GM18519 (cell line): ENCODE measurements at regions not wholly inside any gene's neighbourhood (a gene's known extent, or its start where the extent isn't known, plus 50 kb on each side); places are given as distances from the start of the nearest gene placed in this dataset.

Experiments
- ATAC-seq: cut with Tn5 transposase; IDR thresholded peaks from one replicate; pipeline ENCODE4 v1.9.1; 2021; ENCODE audit warnings: mild to moderate bottlenecking, moderate library complexity; ENCODE audit not compliant: unreplicated experiment, low FRiP score

DNA sequence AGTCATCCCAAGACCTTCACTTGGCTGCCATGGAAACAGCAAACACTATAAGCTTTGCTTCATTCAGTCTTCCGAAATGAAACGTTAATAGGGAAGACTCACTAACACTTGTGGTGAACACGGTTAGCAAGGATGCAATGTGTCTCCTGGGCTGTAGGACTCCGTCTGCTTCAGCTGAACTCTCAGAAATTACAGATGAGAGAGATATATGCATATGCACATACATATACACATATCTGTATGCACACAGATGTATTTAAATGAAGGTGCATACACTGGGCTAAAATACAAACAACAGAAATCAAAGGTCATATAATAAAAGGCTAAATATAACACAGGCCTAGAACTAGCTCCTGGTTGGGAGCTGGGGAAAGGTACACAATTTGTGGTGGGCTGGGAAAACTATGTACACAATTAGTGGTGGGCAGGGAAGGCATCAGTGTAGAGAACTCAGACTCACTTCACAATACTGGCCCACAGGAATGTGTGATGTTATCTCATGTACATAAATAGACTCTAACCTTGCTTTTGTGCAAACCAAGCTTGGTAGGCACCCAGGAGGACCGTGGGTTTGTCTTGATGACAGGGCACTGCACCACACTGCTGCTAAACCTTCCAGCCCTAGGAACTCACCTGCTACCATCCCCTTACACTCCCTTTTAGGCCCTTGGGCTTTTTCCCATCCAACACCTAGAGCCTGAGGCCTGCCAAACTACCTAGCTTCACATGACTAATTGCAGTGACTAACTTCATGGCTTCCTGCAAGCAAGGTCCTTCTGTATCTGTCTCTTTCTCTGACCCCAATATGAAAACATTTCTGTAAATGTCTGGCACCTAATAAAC is 873.1 kb downstream of the NSUN3 start:
- ATAC-seq: no peak

- ATAC-seq: no peak
Measured at GRCh38 chr3:94937980-94938379, 875.1 kb downstream of the NSUN3 start.

- ATAC-seq: no peak
Measured at GRCh38 chr3:94946683-94947082, 883.8 kb downstream of the NSUN3 start.

DNA sequence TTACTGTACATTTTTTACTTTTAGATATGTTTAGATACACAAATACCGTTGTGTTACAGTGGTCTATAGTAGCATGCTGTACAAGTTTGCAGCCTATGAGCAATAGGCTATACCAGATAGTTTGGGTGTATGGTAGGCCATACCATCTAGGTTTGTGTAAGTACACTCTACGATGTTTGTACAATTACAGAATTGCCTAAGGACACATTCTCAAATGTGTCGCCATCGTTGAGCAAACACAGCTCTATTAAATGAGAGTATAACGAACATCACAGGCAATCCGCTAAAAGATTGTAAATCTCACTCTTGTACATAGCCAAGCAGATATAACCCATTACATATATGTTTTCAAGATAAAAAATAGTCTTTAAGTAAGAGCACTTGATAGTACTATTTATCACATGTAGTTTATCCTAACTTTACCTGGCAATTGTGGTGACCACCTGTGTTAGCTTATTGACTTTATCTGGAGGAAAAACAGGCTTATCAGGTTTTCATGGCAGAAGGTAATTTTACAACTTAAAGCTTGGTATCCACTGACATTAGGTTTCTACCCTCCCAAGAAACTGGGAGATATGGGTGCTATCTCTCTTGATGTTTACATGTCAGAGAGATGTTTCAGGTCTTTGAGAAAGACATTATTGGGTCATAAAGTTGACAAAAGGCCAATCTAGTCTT is 898.7 kb downstream of the NSUN3 start:
- ATAC-seq: no peak

GRCh38 chr3:94965867-94966475 is 903.1 kb downstream of the NSUN3 start:
- no peak for ATAC-seq

DNA sequence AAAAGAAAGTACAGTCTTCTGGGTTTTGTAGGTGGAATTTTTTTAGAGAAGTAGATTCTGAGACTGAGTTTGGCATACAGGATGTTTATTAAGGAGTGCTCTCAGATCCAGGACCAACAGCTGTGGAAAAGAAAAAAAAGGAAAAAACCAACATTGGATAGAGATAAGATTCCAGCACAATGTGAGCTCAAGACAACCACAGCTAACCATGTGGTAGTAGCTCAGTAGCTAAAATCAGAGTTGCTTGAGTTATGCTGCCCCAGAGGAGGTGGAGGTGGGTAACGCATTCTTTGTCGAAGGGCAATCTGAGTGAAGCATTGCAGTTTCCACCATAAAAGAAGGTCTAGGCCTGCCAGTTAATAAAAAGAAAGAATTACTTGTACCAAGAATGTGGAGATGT is 904.3 kb downstream of the NSUN3 start:
- no peak for ATAC-seq

DNA sequence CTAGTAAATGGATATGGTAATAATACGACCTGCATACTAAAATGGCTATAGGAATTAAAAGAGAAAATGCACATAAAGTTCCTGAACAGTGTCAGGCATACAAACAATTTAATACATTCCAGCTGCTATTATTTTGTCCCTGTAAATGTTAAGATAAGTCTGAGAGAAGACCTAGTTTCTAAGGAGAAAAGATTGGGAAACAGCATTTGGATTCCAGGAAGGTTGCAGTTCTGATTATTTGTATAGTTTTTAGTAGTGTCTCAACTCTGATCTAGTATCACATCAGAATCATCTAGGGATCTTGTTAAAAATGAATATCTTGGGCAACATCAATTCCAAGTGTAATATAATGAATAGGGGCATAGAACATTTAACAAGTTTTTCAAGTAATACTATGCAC is 905.7 kb downstream of the NSUN3 start:
- no peak for ATAC-seq

- ATAC-seq: no peak
Measured at GRCh38 chr3:94972066-94972465, 909.2 kb downstream of the NSUN3 start.

DNA sequence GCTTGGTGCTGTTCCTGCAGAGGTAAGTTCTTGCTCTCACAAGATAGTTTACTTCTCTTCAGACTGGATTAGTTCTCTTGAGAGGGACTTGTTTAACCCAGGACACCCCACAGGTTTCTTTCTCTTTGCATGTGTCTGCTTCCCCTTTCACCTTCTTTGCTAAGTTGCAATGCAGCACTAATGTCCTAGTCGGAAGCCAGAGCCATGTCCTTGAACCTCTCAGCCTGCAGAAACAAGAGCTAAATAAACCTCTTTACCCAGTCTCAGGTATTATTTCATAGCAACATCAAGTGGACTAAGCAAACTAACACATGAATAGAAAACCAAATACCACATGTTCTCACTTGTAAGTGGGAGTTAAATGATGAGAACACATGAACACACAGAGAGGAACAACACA is 915.2 kb downstream of the NSUN3 start:
- no peak for ATAC-seq

GRCh38 chr3:94985778-94986177 is 922.9 kb downstream of the NSUN3 start:
- ATAC-seq: no peak

DNA sequence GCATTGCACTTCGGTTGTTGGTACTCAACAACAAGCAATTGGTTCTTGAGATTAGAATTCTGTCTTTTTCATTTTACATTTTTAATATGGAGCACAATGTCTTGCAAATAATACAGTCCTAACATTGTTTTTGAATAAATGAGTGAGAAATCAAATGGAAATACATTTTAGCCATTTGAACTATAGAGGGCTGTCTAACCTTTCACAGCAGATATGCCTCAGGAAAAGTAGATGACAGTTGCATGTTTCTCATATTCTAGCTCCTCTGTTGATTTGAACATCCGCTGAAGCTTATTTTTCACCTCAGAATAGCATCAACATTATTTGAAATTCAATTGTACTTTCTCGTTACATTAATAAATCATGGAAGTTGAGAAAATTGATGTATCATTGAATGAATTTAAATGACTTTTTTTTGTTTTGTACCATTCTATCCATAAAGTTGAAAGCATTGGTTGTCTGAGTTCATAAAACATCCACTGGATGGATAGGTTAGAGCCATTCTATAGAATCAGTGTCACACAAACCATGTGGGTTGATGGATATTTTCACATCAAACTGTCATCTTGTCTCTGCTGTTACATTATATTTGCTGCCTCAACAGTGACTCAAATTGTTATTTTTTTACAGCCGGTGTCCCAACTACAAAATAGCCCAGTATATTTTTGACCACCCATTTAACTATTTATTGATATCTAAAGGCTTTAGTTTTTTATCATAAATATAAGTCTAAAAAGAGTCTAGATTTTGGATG is 928.3 kb downstream of the NSUN3 start:
- no peak for ATAC-seq

GRCh38 chr3:94996743-94997142 is 933.9 kb downstream of the NSUN3 start:
- no peak for ATAC-seq

GRCh38 chr3:95002438-95003046 is 939.7 kb downstream of the NSUN3 start:
- ATAC-seq: no peak

DNA sequence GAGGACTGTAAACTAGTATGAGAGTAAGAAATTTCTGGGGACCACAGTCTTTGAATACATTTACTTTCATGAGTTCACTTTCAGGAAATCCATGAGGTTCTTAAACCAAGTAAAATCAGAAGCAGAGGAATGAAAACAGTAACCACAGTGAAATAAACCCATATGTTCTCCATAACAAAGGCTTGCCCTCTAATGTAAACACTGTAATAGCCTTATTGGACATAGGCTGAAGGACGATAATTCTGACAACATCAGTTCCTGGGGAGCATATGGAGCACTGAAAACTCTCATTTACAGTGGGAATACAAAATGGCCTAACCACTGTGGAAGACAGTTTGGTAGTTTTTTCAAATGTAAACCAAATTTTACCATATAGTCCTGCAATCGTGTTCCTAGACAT is 965.8 kb downstream of the NSUN3 start:
- ATAC-seq: no peak

DNA sequence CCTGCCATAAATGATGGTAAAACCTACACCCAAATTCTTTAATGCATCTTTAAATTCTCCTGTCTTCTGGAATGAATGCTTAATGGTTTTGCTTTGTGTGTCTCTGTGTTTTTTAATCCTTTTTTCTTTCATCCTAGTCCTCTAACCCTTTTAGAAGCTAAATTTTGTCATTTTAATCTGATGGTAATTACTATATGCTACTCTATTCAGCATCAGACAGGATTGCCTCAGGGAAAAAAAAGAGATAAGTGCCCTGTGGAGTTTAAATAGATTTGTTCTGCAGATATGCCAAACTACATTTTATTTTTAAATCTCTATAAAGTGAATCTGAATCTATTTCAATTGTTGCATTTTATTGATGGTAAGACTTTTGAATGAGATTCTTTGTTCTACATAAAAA is 966.8 kb downstream of the NSUN3 start:
- ATAC-seq: no peak

GRCh38 chr3:95036526-95037021 is 973.7 kb downstream of the NSUN3 start:
- ATAC-seq: no peak

GRCh38 chr3:95037097-95037496 is 974.2 kb downstream of the NSUN3 start:
- ATAC-seq: no peak

DNA sequence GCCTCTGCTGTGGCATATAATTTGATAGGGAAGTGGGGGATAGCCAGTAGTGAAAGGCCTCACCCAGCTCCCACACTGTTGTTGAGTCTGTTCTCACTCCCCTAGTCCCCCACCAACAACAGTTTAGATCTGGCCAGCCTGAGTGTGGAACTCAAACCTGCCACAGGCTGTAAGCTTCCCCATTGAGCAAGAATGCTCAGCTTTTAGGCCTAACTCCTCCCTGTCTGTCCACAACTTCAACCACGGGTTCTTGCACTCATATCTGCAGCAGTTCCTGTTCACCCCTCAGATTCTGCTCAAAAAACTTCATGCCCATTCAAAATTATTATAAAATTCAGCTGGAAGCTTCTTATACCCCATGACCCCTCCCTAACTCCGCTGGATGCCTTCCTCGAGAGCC is 975.1 kb downstream of the NSUN3 start:
- ATAC-seq: no peak

GRCh38 chr3:95044101-95044500 is 981.2 kb downstream of the NSUN3 start:
- no peak for ATAC-seq

DNA sequence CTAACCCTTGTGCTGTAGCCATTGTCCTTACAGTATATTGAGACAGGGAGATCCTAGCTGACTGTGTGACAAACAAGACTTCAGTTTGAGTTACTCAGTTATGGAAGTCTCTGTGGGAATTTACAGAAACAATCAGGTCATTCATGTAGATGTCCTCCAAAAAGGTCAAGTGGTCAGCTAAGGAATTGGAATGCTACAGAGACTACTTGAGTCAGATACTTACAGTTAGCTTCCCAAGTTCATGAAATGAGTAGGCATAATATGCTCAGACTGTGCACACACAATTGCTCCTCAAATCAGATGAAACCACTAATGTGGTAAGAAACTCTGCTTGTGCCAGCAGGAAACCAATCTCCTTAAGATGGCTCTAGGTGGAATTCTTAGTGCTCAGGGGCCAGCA is 985.7 kb downstream of the NSUN3 start:
- no peak for ATAC-seq
